SU-DHL-6 (cell line): ENCODE measurements at regions not wholly inside any gene's neighbourhood (a gene's known extent, or its start where the extent isn't known, plus 50 kb on each side); places are given as distances from the start of the nearest gene placed in this dataset.

Experiments
- H2AFZ ChIP-seq: fragments of 200-600 bp; sonication (generic); 2 replicates; pipeline ENCODE4 v1.6.1; 2014; ENCODE audit warnings: low read depth, mild to moderate bottlenecking, moderate library complexity, mixed read lengths, antibody characterized with exemption, low read length; ENCODE audit not compliant: severe bottlenecking
- H3F3A ChIP-seq: fragments of 200-600 bp; shearing (Covaris generic); 2 replicates; pipeline ENCODE4 v1.6.0; 2016; ENCODE audit warnings: antibody characterized with exemption, mild to moderate bottlenecking; ENCODE audit not compliant: insufficient read depth
- H3K27ac ChIP-seq: fragments of 200-600 bp; sonication (generic); 2 replicates; pipeline ENCODE4 v1.5.1; 2016; ENCODE audit warnings: low read depth, mild to moderate bottlenecking, low read length, moderate library complexity, mixed read lengths
- H3K27me3 ChIP-seq: fragments of 200-600 bp; sonication (generic), shearing (Covaris generic); 2 replicates; pipeline ENCODE4 v1.6.0; 2014; ENCODE audit warnings: mild to moderate bottlenecking, low read length
- H3K36me3 ChIP-seq: fragments of 200-600 bp; sonication (generic); 2 replicates; pipeline ENCODE4 v1.6.1; 2014; ENCODE audit warnings: mild to moderate bottlenecking, low read length, mixed read lengths
- H3K4me2 ChIP-seq: fragments of 300-600, 200-600 bp; shearing (Covaris generic), sonication (generic); 2 replicates; pipeline ENCODE4 v1.6.0; 2014; ENCODE audit warnings: low read length, low read depth, mild to moderate bottlenecking; ENCODE audit not compliant: poor library complexity, severe bottlenecking
- H3K4me3 ChIP-seq: fragments of 200-600 bp; sonication (generic); 2 replicates; pipeline ENCODE4 v1.5.1; 2014; ENCODE audit warnings: antibody characterized with exemption, low read length, mild to moderate bottlenecking, mixed read lengths; ENCODE audit not compliant: insufficient read depth, poor library complexity, severe bottlenecking
- H3K79me2 ChIP-seq: fragments of 200-600 bp; sonication (generic); 2 replicates; pipeline ENCODE4 v1.6.1; 2014; ENCODE audit warnings: mild to moderate bottlenecking, low read length, moderate library complexity; ENCODE audit not compliant: insufficient read depth
- H3K9ac ChIP-seq: fragments of 200-600 bp; sonication (generic); 2 replicates; pipeline ENCODE4 v1.7.0; 2014; ENCODE audit warnings: mild to moderate bottlenecking, low read length
- H3K9me2 ChIP-seq: fragments of 200-600 bp; sonication (generic); replicated peaks from 2 replicates; pipeline ENCODE4 v1.6.1; 2014; ENCODE audit warnings: low read length; ENCODE audit not compliant: insufficient read depth
- H3K9me3 ChIP-seq: fragments of 200-600 bp; sonication (generic); 2 replicates; pipeline ENCODE4 v1.6.1; 2014; ENCODE audit warnings: low read length, mixed read lengths; ENCODE audit not compliant: insufficient read depth
- H4K20me1 ChIP-seq: fragments of 200-600 bp; sonication (generic); 2 replicates; pipeline ENCODE4 v1.6.1; 2014; ENCODE audit warnings: low read depth, mild to moderate bottlenecking, antibody characterized with exemption, low read length, moderate library complexity, mixed read lengths
- CTCF ChIP-seq: fragments of 200-600 bp; sonication (generic); IDR thresholded peaks from one replicate; pipeline ENCODE4 v1.5.1; 2017; ENCODE audit warnings: antibody characterized with exemption, mild to moderate bottlenecking, low read length, moderate library complexity; ENCODE audit not compliant: insufficient read depth, poor library complexity, severe bottlenecking
- EZH2phosphoT487 ChIP-seq: fragments of 200-600 bp; sonication (generic), shearing (Covaris generic); conservative IDR thresholded peaks from 2 replicates; pipeline ENCODE4 v1.6.1; 2018; ENCODE audit warnings: mild to moderate bottlenecking, antibody characterized with exemption, low read length, moderate library complexity, mixed read lengths

GRCh38 chr16:66099306-66099705 is 267.2 kb upstream of the CDH5 start:
- Histone ChIP-seq H3K79me2 (no peaks in the 10 kb centered on the region), H3K36me3 (no peaks in the 10 kb centered on the region), H3K4me3 (no peak overlapping the region), H3K9me2 (no peaks in the 10 kb centered on the region), H3F3A (no peaks in the 10 kb centered on the region), H3K27ac (no peak overlapping the region), H3K9me3 (no peaks in the 10 kb centered on the region), H4K20me1 (no peaks in the 10 kb centered on the region), H2AFZ (no peak overlapping the region), H3K9ac (no peak overlapping the region), H3K4me2 (no peak overlapping the region), H3K27me3 (no peaks in the 10 kb centered on the region)
- no peak for TF ChIP-seq EZH2phosphoT487
- no peak for TF ChIP-seq CTCF

- H3K9me2 ChIP-seq = no peaks in the 10 kb centered on the region
- H3K27ac ChIP-seq = no peak overlapping the region
- H3K27me3 ChIP-seq = no peaks in the 10 kb centered on the region
- no peaks in the 10 kb centered on the region for H3F3A ChIP-seq
- H3K79me2 ChIP-seq = no peaks in the 10 kb centered on the region
- no peak overlapping the region for H2AFZ ChIP-seq
- H3K4me2 ChIP-seq = no peak overlapping the region
- no peaks in the 10 kb centered on the region for H3K36me3 ChIP-seq
- no peaks in the 10 kb centered on the region for H4K20me1 ChIP-seq
- no peak overlapping the region for H3K4me3 ChIP-seq
- no peak overlapping the region for H3K9ac ChIP-seq
- no peaks in the 10 kb centered on the region for H3K9me3 ChIP-seq
- TF ChIP-seq EZH2phosphoT487 = no peak
- TF ChIP-seq CTCF = no peak
Observed at GRCh38 chr16:66097751-66098150, 268.7 kb upstream of the CDH5 start.

GRCh38 chr16:66095676-66096075 is 270.8 kb upstream of the CDH5 start:
- Histone ChIP-seq H3K79me2 (no peaks in the 10 kb centered on the region), H3K9me3 (no peaks in the 10 kb centered on the region), H2AFZ (no peak overlapping the region), H3F3A (no peaks in the 10 kb centered on the region), H3K9ac (no peak overlapping the region), H3K27ac (no peak overlapping the region), H3K36me3 (no peaks in the 10 kb centered on the region), H4K20me1 (no peaks in the 10 kb centered on the region), H3K9me2 (no peaks in the 10 kb centered on the region), H3K27me3 (no peaks in the 10 kb centered on the region), H3K4me3 (no peak overlapping the region), H3K4me2 (no peak overlapping the region)
- TF ChIP-seq CTCF (no peak), EZH2phosphoT487 (no peak)

GRCh38 chr16:66093191-66093590 is 273.3 kb upstream of the CDH5 start:
- TF ChIP-seq EZH2phosphoT487 = no peak
- Histone ChIP-seq H3K4me3 (no peak overlapping the region), H3K4me2 (no peak overlapping the region), H2AFZ (no peak overlapping the region), H3K36me3 (no peaks in the 10 kb centered on the region), H3K27me3 (no peaks in the 10 kb centered on the region), H3K9me3 (no peaks in the 10 kb centered on the region), H3K27ac (no peak overlapping the region), H3K79me2 (no peaks in the 10 kb centered on the region), H3K9ac (no peak overlapping the region), H3F3A (no peaks in the 10 kb centered on the region), H3K9me2 (no peaks in the 10 kb centered on the region), H4K20me1 (no peaks in the 10 kb centered on the region)
